ENCODE measurements at regions not wholly inside any gene's neighbourhood (a gene's known extent, or its start where the extent isn't known, plus 50 kb on each side); places are given as distances from the start of the nearest gene placed in this dataset.

GRCh38 chr5:68849906-68850305 lies 243.9 kb upstream of the SLC30A5 start:
- TF ChIP-seq POLR2A (IDR thresholded peaks at IDR 0.05; ENCODE audit: low read length) (no peak), GATA1 (IDR thresholded peaks at IDR 0.05; ENCODE audit: low read depth, low read length) (no peak)
